Jurkat, Clone E6-1 (cell line): ENCODE measurements at regions not wholly inside any gene's neighbourhood (a gene's known extent, or its start where the extent isn't known, plus 50 kb on each side); places are given as distances from the start of the nearest gene placed in this dataset.
"Not testable (repeated sequence)": the region's sequence is repeated elsewhere in the genome, so short reads cannot be mapped to it uniquely, and the experiment has no call there.

Source experiments
- DNase-seq: peaks from one replicate; pipeline ENCODE4 v3.0.0-alpha.2; 2011; ENCODE audit warnings: low read depth, low spot score
- H3K4me3 ChIP-seq: 2 replicates; pipeline ENCODE4 v1.5.1; 2011; ENCODE audit warnings: mild to moderate bottlenecking, low read length, control low read depth, moderate library complexity

DNA sequence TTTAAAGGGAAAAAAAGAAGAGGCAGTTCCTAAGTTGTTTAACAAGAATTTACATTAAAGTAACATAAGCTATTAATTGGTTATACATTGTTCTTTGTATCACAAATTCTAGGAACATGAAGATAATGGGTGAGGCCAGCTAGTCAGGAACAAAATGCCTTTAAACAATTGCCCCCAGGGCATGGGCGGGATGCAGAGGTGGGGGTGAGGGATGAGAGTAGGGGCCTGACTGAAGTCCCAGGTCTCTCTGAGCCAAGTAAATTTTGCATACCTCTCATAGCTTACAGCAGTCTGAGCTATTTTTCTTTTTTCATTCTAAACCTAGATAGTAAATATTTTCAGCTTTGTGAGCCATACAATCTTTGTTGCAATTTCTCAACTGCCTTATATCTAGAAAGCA lies 77.8 kb upstream of the RNU6-1 start:
- H3K4me3 ChIP-seq: no peak overlapping the region
- DNase-seq: no peak

DNA sequence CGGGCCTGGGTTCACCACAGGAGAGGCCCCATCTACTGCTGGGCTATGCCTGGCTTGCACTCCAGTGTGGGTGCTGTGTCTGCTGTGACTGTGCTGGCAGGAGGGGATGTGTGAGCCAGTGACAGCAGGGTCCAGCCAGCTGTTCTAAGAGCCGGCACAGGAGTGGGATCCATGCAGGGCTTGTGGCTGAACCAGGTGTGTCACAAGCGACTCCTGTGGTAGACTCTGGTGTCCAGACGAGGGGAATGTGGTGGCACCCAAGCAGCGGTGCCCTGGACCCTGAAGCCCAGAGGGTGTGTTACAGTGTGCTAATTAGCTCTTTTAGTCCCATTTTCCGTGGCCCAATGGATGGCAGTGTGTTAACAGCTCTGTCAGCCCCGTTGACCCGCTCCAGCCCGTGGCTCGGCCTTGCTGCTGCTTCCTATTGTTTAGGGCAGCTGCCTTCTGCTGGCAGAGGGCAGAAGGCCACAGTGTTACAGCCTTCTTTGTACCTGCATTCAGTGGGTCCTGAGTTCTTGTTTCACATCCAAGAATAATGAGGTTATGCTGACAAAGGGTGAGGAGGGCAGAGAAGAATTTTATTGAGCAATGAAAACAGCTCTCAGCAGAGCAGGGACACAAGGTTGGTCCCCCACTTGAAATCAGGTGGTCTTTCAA lies 78.5 kb upstream of the RNU6-1 start:
- no peak overlapping the region for H3K4me3 ChIP-seq
- no peak for DNase-seq

DNA sequence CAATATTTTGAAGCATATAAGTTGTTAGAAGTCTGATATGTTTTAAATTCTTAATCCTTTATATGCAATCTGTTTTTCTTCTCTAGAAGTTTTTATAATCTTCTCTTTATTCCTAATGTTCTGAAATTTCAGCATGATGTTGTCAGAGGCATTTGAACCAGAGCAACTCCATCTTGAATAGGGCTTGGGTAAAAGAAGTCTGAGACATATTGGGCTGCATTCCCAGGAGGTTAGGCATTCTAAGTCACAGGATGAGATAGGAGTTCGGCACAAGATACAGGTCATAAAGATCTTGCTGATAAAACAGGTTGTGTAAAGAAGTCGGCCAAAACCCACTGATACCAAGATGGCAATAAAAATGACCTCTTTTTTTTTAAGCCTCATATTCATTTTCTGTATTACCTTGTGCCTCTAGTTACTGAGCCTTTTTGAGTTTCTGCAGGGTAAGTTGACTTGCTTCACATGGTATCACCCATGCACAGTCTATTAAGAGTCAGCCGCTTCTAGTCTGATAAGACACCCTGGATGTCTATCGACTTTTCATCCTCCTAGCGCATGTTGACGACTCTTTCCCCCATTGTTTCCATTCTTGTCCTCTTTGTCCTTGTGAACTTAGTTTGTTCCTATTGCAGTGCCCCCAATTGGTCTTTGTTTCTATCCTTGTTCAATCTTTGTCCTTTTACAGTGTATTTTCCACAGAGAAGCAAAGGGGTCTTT lies 80.8 kb upstream of the RNU6-1 start:
- no peak overlapping the region for H3K4me3 ChIP-seq

DNA sequence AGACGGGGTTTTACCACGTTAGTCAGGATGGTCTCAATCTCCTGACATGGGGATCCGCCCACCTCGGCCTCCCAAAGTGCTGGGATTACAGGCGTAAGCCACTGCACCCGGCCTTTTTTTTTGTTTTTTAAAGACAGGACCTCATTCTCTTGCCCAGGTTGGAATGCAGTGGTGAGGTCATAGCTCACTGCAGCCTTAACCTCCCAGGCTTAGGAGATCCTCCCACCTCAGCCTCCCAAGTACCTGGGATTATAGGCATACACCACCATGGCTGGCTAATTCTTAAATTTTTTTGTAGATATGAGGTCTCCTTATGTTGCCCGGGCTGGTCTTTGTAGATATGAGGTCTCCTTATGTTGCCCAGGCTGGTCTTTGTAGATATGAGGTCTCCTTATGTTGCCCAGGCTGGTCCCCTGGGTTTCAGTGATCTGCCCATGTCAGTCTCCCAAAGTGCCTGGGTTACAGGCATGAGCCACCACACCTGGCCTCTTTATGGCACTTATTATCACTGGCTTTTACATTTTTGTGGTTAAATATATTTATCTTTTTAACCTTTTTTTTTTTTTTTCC lies 82.3 kb upstream of the RNU6-1 start:
- H3K4me3 ChIP-seq: no peak overlapping the region
- no peak for DNase-seq

More for the DNA sequence above, 80.8 kb upstream of the RNU6-1 start:
- DNase-seq: no peak

DNA sequence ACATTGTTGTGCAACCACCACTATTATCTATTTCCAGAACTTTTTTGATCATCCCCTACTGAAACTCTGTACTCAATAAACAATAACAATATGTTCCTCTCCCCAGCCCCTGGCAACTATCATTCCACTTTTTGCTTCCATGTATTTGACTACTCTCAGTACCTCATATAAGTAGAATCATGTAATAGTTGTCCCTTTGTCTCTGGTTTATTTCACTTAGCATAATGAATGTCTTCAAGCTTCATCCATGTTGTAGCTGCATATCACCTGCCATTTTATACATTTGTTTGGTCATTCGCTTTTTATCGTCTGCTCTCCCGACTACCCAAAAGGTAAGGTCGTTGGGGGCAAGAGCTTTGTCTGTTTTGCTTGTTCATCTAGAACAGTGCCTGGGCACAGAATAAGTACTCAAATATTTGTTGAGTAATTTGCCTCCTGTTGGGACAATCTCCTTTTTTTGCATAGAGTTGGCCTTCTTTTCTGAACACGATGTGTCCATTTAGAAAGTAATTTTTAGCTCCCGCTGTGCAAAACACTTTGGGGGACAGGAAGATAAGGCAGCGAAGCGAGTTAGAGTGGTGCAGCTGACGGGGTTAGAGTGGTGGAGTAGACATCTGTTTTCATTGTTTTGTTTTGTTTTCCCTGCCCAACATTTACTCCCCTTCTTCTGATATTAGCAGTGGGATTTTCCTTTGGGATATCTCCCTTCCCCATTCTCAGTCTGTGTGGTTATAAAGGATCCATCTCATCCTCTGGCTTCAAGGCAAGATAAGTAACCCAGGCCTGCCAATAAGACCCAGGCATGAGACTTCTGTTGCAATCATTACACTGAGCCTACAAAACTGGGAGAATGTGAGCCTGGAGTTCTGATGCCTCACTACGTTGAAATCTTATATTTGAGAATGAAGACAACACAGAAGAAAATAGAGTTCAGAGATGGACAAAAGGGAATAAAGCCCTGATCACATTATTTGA lies 83.4 kb upstream of the RNU6-1 start:
- no peak for DNase-seq
- no peak overlapping the region for H3K4me3 ChIP-seq

DNA sequence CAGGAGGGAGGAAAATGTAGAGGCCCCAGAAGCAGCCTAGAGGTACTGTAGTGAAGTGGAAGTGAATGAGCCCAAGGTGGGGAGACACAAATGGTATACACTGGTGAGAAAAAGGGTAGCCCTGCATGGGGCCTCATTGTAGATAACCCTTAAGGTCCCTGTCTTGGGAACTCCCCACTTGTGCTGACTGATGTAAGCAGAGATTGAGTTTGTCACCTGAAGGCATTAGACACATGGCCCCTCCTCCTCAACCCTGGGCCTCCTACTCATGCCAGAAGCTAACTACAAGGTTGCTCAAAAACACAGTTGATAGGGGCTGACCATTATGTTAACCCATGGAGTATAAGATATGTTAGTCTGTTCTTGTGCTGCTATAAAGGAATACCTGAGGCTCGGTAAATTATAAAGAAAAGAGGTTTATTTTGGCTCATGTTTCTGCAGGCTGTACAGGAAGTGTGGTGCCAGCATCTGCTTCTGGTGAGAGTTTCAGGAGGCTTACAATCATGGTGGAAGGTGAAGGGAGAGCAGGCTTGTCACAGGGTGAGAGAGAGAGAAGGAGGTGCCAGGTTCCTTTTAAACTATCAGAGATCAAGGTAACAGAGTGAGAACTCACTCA lies 84.6 kb upstream of the RNU6-1 start:
- no peak for DNase-seq
- no peak overlapping the region for H3K4me3 ChIP-seq

DNA sequence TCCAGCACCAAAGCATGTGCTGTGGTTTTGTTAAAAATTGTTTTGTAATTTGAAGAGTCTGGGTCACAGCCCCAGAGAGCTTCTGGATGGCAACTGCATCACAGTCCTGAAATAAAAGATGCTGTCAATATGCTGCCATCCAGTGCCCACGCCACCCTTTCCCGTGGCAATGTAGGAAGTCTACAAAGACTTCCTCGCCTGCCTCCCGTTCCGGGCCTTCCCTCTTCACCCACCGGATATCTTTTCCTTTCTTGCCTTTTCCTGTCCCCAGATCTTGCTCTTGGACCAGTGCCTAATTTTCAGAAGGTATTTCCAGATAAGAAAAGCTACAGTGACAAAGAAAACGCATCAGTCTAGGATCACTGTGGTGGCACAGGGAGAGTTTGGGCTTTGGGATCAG lies 85.3 kb upstream of the RNU6-1 start:
- H3K4me3 ChIP-seq: no peak overlapping the region
- DNase-seq: no peak

DNA sequence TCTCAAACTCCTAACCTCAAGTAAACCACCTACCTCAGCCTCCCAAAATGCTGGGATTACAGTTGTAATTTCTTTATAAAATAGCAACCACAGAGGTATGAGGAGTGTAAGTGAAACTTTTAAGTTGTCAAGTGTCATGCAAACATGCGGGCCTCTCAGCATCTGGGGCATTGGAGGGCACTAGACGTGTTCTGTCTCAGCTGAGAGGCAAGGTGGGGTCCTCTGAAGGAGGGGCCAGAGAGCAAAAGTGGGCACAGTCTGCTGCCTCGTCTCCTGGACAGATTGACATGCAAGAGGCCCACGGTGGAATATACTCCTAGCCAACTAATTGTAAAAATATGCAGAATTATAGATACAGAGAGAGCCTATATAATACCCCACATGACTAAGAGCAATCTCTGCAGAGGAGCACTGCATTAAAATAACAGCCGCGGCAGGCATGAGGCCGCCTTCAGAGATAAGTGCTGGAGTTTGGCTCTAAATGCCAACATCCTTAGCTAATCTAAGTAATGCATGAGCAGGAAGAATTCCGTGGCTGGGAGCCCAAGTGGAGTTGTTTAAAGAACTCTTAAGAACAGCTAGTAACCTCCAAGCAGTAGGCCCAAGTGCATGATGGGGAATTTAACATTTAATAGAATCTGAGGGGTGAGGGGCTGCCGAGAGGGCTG lies 87.8 kb upstream of the RNU6-1 start:
- DNase-seq: no peak
- no peak overlapping the region for H3K4me3 ChIP-seq

DNA sequence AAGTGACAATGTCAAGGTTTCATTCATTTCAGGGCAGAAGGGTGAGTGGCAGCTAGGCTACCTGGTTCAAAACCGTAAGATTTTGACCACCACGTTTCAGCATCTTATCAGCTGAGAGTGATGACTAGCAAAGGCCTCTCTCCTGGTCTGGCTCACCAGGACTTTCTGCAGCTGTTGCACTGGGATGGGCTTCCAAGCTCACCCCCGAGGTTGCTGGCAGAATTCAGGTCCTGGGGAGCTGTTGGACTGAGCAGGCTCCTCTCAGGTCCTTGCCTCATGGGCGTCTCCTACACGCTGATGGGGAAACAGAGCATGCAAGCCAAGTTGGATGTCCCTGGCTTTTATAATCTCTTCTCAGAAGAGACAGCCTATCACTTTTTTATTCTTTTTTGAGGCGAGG lies 88.8 kb upstream of the RNU6-1 start:
- H3K4me3 ChIP-seq: no peak overlapping the region
- DNase-seq: no peak

DNA sequence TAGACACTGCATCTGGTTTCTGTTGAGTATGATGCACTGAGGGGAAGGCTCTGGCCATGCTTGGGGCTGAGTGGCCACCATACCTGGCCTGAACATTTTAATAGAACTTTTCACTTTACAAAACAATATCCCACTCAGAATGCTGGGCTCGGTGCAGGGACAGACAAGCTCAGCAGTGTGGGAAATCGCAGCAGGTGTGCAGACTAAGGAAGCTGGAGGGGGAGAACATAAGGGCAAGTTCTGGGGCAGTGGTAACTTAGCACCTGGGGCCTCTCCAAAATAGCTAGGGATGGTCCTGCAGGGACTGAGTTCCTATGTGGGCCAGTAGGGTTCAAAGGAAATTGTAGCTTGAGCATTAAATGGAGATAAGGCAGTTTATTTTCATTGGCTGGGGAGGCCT lies 90.9 kb upstream of the RNU6-1 start:
- no peak overlapping the region for H3K4me3 ChIP-seq
- DNase-seq: no peak

DNA sequence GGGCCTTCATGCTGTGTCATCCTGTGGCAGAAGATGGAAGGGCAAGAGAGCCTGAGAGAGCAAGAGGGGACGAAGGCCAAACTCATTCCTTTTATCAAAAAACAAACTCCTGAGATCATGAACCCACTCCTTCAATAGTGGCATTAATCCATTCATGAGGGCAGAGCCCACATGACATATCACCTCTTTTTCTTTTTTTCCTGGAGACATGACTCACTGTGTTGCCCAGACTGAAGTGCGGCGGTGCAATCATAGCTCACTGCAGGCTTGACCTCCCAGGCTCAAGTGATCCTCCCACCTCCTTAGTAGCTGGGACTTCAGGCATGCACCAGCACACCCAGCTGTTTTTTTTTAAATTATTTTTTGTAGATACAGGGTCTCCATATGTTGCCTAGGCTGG lies 92.0 kb upstream of the RNU6-1 start:
- no peak overlapping the region for H3K4me3 ChIP-seq
- no peak for DNase-seq

DNA sequence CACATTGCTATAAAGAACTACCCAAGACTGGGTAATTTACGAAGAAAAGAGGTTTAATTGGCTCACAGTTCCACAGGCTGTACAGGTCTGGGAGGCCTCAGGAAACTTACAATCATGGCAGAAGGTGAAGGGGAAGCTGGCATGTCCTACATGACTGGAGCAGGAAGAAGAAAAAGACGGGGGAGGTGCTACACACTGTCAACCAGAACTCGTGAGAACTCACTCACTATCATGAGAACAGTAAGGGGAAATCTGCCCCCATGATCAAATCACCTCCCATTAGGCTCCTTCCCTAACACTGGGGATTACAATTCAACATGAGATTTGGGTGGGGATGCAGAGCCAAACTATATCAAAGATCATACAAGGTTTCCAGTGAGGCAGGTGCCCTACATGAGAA lies 94.3 kb upstream of the RNU6-1 start:
- DNase-seq, H3K4me3 ChIP-seq: not testable (repeated sequence)

DNA sequence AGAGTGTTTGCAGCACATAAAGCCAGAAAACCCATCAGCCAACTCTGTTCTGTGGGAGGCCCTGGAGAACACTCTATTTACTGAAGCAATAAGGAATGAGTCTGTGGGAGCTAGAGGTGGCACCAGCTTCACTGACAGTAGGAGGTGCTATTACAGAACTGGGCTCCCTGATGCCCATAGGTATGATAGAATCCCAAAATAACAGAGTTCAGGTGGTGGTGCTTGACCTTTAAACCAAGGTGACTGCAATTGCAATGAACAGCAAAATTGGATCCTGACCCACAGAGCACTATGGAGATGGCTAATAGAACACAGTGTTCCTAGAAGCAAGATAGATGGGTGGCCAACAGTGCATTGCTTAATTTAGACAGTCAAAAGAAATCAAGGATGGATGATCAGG lies 95.4 kb upstream of the RNU6-1 start:
- no peak for DNase-seq
- H3K4me3 ChIP-seq: no peak overlapping the region

DNA sequence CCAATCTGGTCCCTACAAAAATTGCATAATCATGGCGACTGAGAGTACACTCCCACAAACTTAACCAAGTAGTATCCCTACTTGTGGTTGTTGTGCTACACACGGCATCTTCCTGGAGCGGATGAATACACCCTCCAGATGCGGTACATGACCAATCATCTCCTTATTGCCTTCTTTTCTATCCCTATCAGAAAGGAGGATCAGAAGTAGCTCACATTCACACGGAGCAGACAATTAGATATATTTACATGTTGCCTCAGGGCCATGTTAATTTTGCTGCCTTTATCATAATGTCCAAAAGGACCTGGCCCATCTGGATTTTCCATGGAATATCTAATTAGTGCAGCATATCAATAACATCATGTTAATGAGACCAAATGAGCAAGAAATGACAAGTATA lies 96.4 kb upstream of the RNU6-1 start:
- DNase-seq: no peak
- no peak overlapping the region for H3K4me3 ChIP-seq

DNA sequence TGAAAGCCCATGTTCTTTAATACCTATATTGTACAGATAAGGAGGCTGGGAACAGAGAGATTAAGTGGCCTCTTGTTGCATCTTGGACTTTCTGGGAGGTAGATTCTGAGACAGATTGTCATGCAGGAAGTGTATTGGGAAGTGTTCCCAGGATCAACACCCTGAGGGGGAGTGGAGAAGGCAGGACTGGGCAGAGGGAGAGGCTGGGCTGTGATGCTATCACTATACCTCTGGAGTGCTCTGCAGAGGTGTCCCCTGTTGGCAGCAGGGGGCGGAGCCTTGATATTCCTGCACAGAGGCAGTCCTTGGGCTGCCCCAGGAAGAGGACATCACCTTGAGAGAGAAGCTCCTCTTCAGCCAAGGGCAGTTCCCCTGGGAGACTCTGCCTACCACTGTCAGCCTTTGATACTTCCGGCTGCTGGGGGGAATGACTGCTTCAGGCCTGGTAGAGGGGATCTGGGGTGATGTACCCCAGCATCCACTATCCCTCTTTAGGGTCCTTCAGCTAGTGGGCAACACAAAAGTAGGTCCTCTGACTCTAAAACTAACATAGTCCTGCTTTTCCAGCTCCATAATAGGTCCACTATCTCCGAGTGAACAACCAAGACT lies 97.4 kb upstream of the RNU6-1 start:
- no peak for DNase-seq
- H3K4me3 ChIP-seq: no peak overlapping the region

DNA sequence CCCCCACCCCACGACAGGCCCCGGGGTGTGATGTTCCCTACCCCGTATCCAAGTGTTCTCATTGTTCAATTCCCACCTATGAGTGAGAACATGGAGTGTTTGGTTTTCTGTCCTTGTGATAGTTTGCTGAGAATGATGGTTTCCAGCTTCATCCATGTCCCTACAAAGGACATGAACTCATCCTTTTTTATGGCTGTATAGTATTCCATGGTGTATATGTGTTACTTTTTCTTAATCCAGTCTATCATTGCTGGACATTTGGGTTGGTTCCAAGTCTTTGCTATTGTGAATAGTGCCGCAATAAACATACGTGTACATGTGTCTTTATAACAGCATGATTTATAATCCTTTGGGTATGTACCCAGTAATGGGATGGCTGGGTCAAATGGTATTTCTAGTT lies 99.3 kb upstream of the RNU6-1 start:
- DNase-seq, H3K4me3 ChIP-seq: not testable (repeated sequence)

DNA sequence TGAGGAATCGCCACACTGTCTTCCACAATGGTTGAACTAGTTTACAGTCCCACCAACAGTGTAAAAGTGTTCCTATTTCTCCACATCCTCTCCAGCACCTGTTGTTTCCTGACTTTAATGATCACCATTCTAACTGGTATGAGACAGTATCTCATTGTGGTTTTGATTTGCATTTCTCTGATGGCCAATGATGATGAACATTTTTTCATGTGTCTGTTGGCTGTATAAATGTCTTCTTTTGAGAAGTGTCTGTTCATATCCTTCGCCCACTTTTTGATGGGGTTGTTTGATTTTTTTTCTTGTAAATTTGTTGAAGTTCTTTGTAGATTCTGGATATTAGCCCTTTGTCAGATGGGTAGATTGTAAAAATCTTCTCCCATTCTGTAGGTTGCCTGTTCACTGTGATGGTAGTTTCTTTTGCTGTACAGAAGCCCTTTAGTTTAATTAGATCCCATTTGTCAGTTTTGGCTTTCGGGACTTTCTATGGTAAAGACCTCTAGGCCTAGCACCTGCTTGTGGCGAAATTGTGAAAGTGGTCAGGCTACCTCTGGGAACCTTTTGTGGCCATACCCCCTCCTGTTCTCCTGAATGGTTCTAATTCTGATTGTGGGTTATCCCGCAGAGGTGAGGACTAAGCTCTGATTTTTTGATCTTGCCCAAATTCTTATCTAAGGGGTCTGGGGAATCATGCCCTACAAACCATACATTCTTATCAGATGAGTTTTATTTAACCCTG lies 99.9 kb upstream of the RNU6-1 start:
- not testable (repeated sequence) for H3K4me3 ChIP-seq, DNase-seq

DNA sequence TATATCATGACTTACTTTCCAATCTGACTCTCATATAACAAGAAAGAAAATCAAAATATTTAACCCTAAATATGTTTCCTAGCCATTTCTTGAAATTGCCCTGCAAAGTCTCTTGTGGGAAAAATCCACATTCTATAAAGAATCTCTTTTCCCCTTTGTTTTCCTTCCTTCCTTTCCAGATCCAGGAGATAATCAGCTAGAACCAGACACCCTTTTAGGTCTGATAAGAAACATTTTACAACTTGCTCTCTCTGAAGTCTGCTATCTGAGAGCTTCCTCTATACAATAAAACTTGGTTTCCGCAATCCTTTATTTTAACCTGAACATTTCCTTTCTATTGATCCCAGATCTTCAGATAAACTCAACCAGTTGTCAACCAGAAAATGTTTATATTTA lies 100.5 kb upstream of the RNU6-1 start:
- no peak overlapping the region for H3K4me3 ChIP-seq
- DNase-seq: no peak
